Chondrocyte (in vitro differentiated cells): ENCODE measurements at regions not wholly inside any gene's neighbourhood (a gene's known extent, or its start where the extent isn't known, plus 50 kb on each side); places are given as distances from the start of the nearest gene placed in this dataset.

Source experiments
- DNase-seq: peaks from one replicate; pipeline ENCODE4 v3.0.0; 2021; ENCODE audit warnings: mixed read lengths, low spot score
- H3K27ac Mint-ChIP-seq: one replicate; pipeline ENCODE4 v1.8.0; 2021; ENCODE audit warnings: mild to moderate bottlenecking, moderate library complexity, mixed read lengths; ENCODE audit not compliant: unreplicated experiment
- H3K27me3 Mint-ChIP-seq: 2 replicates; pipeline ENCODE4 v1.8.0; 2021; ENCODE audit warnings: low read depth, mixed read lengths
- H3K36me3 Mint-ChIP-seq: 2 replicates; pipeline ENCODE4 v1.8.0; 2021; ENCODE audit warnings: low read depth, mixed read lengths
- H3K4me1 Mint-ChIP-seq: 2 replicates; pipeline ENCODE4 v1.8.0; 2021; ENCODE audit warnings: low read depth, mild to moderate bottlenecking, mixed read lengths
- H3K4me3 Mint-ChIP-seq: one replicate; pipeline ENCODE4 v1.8.0; 2021; ENCODE audit warnings: mild to moderate bottlenecking, moderate library complexity, mixed read lengths; ENCODE audit not compliant: unreplicated experiment
- H3K9me3 Mint-ChIP-seq: 2 replicates; pipeline ENCODE4 v1.8.0; 2021; ENCODE audit warnings: low read depth, mixed read lengths
- TF ChIP-seq, protein P1 (sequence below): fragments of 200-600 bp; sonication (generic); IDR thresholded peaks from 2 replicates; pipeline ENCODE4 v1.5.0; 2021; ENCODE audit warnings: antibody characterized with exemption, mild to moderate bottlenecking, moderate library complexity

DNA sequence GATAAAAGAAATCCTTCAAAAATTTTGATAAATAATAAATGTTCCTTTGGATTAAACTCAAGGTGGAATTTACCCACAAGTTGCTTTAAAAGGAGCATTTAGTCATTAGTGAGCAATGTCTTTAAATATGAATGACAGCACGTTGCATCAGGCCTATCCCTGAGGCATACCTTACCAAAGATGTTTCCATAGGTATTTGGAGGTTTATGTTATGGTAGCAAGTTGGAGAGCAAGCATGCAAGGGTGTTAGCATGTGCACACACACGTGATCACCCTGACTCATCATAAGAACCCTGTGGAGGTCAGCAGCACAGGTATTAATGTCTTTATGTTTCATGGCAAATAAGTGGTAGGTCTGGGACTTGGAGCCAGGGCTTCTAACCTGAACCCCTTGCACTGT is 159.9 kb downstream of the ACTR3 start:
- peaks cover 19% of the 10 kb centered on the region for H3K27me3 Mint-ChIP-seq
- H3K36me3 Mint-ChIP-seq: no peaks in the 10 kb centered on the region
- no peak for DNase-seq
- no peak overlapping the region for H3K27ac Mint-ChIP-seq
- TF ChIP-seq, protein P1, sequence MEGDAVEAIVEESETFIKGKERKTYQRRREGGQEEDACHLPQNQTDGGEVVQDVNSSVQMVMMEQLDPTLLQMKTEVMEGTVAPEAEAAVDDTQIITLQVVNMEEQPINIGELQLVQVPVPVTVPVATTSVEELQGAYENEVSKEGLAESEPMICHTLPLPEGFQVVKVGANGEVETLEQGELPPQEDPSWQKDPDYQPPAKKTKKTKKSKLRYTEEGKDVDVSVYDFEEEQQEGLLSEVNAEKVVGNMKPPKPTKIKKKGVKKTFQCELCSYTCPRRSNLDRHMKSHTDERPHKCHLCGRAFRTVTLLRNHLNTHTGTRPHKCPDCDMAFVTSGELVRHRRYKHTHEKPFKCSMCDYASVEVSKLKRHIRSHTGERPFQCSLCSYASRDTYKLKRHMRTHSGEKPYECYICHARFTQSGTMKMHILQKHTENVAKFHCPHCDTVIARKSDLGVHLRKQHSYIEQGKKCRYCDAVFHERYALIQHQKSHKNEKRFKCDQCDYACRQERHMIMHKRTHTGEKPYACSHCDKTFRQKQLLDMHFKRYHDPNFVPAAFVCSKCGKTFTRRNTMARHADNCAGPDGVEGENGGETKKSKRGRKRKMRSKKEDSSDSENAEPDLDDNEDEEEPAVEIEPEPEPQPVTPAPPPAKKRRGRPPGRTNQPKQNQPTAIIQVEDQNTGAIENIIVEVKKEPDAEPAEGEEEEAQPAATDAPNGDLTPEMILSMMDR: no peak
- H3K4me3 Mint-ChIP-seq: no peak overlapping the region
- no peaks in the 10 kb centered on the region for H3K4me1 Mint-ChIP-seq
- H3K9me3 Mint-ChIP-seq: no peaks in the 10 kb centered on the region

DNA sequence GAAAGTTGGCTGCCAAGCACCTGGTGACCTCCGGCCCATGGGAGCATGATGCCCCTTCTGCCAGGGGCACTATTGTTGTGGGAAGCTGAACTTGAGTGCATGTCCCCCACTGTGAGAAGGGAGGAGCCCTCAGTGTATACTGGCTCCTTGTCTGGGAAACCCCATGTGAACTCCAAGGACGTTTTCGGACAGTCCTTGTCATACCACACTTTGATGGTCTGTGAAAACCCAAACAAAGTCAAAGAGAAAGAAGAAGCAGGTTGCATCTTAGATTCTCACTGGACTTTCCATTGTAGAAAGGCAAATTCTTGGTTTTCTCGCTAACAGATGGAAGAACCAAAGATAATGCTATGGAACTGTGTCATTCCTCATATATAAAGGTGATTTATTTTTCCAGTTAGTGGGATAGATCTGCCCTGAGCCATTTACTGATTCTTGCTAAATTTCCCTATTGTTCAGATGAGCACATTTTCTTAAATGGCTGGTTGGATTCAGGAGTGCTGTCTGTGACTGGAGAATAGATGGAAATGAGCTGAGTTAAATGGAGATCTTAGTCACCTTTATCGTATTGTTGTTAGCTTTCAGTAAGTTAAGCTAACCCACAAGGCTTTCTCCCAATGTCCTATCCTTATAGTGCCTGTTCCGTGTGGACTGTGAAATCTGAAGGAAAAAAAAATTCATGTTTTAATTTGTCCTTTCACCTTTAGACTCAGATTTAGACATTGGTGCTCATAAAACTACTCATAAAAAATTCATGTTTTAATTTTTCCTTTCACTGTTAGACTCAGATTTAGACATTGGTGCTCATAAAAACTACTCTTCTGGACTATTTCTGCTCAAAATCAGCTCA is 166.6 kb downstream of the ACTR3 start:
- Mint-ChIP-seq H3K27me3 (peaks cover 34% of the 10 kb centered on the region), H3K9me3 (no peaks in the 10 kb centered on the region), H3K27ac (no peak overlapping the region), H3K4me1 (no peaks in the 10 kb centered on the region), H3K36me3 (no peaks in the 10 kb centered on the region), H3K4me3 (no peak overlapping the region)
- DNase-seq: no peak
- TF ChIP-seq, protein P1: no peak

DNA sequence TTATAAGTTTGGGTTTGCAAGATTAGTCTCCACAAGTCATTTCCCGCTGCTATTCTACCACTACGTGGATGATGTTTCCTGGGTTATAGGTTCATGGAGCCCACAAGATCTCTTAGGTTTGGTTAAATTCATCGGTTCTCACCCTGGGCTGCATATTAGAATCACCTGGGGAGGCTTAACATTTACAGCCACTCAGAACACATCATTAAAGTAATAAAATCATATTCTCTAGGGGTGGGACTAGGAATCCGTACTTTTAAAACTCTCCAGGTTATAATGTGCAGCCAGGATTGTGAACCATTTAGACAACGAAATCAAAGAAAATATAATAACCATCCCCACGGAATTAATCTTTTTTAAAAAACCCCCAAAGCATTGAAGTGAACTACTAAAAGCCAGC is 167.7 kb downstream of the ACTR3 start:
- TF ChIP-seq, protein P1: no peak
- H3K36me3 Mint-ChIP-seq: no peaks in the 10 kb centered on the region
- H3K4me3 Mint-ChIP-seq: no peak overlapping the region
- H3K27ac Mint-ChIP-seq: no peak overlapping the region
- peaks cover 31% of the 10 kb centered on the region for H3K27me3 Mint-ChIP-seq
- DNase-seq: no peak
- no peaks in the 10 kb centered on the region for H3K4me1 Mint-ChIP-seq
- no peaks in the 10 kb centered on the region for H3K9me3 Mint-ChIP-seq

DNA sequence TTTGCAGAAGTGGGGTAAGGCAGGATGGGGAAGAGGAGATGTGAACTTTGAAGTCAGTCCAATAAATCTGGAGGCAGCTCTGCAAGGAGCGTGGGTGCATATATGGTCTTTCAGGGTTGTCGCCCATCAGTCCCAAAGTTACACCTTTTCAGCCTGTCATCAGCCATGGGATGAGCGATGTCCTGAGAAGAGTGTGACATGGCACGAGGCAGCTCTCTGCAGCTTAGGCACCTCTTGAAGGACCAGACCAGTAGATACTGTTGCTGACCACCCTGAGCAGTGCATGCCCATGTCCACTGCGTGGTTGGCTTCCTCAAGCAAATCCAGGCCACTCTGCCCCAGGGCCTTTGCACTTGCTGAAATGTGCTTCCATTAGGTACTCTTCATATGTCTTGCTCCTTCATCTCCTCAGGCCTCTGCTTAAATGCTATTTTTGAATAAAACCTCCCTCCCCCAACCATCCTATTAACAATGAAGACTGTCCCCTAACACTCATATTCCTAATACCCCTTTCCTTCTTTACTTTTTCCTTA is 171.7 kb downstream of the ACTR3 start:
- no peak overlapping the region for H3K4me3 Mint-ChIP-seq
- DNase-seq: no peak

DNA sequence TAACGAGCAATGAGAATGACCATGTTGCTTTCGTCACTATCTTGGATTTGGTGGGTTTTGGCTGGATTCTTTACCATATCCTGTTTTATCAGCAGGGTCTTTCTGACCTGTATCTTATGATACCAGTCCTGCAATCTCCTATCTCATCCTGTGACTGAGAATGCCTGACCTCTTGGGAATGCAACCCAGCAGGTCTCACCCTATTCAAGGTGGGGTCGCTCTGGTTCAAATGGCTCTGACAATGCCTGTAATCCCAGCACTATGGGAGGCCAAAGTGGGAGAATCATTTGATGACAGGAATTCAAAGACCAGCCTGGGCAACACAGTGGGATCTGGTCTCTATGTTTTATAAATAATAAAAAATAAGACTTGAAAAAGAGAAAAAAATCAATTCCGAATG is 173.5 kb downstream of the ACTR3 start:
- H3K4me1 Mint-ChIP-seq: no peaks in the 10 kb centered on the region
- H3K4me3 Mint-ChIP-seq: no peak overlapping the region

More for the DNA sequence above, 171.7 kb downstream of the ACTR3 start:
- TF ChIP-seq, protein P1: no peak
- peaks cover 12% of the 10 kb centered on the region for H3K27me3 Mint-ChIP-seq
- no peaks in the 10 kb centered on the region for H3K4me1 Mint-ChIP-seq
- H3K9me3 Mint-ChIP-seq: no peaks in the 10 kb centered on the region
- no peak overlapping the region for H3K27ac Mint-ChIP-seq
- no peaks in the 10 kb centered on the region for H3K36me3 Mint-ChIP-seq

More for the DNA sequence above, 173.5 kb downstream of the ACTR3 start:
- Mint-ChIP-seq H3K27ac (no peak overlapping the region), H3K9me3 (no peaks in the 10 kb centered on the region), H3K36me3 (no peaks in the 10 kb centered on the region), H3K27me3 (peaks cover 8% of the 10 kb centered on the region)
- no peak for DNase-seq
- TF ChIP-seq, protein P1: no peak
